HCT116 (cell line): ENCODE measurements at regions not wholly inside any gene's neighbourhood (a gene's known extent, or its start where the extent isn't known, plus 50 kb on each side); places are given as distances from the start of the nearest gene placed in this dataset.

Experiments
- ATAC-seq: fragments of 200-7000 bp; cut with Tn5 transposase; 2 replicates; pipeline ENCODE4 v1.9.1; 2020; ENCODE audit warnings: mild to moderate bottlenecking, moderate library complexity
- BruUV-seq: library from RNA; stranded (reverse); fragments of 400-500 nt; replicated peaks from 2 replicates; lab custom pipeline; 2021; lab: Mats Ljungman, UMichigan
- CTCF ChIA-PET: fragments of 300-600 bp; sonication (Branson Sonifier 250); formaldehyde crosslinking; loops from one replicate; lab custom pipeline; 2021; ENCODE audit warnings: antibody characterized with exemption; lab: Charles Lee
- POLR2A ChIA-PET: fragments of 300-600, 350-600 bp; sonication (Branson Sonifier 250); formaldehyde crosslinking; loops from one replicate; lab custom pipeline; 2021; ENCODE audit warnings: antibody characterized with exemption; lab: Charles Lee
- RAD21 ChIA-PET, 2 experiments: fragments of 300-600 bp; sonication (Branson Sonifier 250); formaldehyde crosslinking; loops; one replicate each; lab custom pipeline; 2023; ENCODE audit warnings: low total read pairs in 2 of 2; ENCODE audit not compliant: uncharacterized antibody in 2 of 2, unreplicated experiment in 2 of 2, low non-redundant PET in 1 of 2; lab: Charles Lee
- DNase-seq: peaks from one replicate; pipeline ENCODE4 v3.0.0-alpha.2; 2010; ENCODE audit warnings: low read depth, low spot score
- H2AFZ ChIP-seq: fragments of 200-600 bp; shearing (Covaris generic), sonication (generic); 2 replicates; pipeline ENCODE4 v1.6.1; 2017; ENCODE audit warnings: low read depth, mixed run types, mixed read lengths, antibody characterized with exemption, low read length; ENCODE audit not compliant: poor library complexity, severe bottlenecking
- H3K27ac ChIP-seq: 2 replicates; pipeline ENCODE4 v1.5.1; 2012; ENCODE audit warnings: low read depth, low read length
- H3K27me3 ChIP-seq: fragments of 200-600 bp; sonication (generic); 2 replicates; pipeline ENCODE4 v1.6.1; 2016; ENCODE audit warnings: mixed run types, low read length, mixed read lengths; ENCODE audit not compliant: insufficient read depth
- H3K36me3 ChIP-seq, 2 experiments: fragments of 200-500 bp in 1 of 2; fragments of 200-600 bp in 1 of 2; sonication (Bioruptor generic) in 1 of 2; sonication (generic) in 1 of 2; 2 replicates each; pipeline versions ENCODE4 v1.5.1 to v1.6.1; 2014 to 2016; ENCODE audit warnings: low read length in 2 of 2, inconsistent platforms in 1 of 2, mixed read lengths in 1 of 2, mixed run types in 1 of 2; ENCODE audit not compliant: insufficient read depth in 2 of 2, control insufficient read depth in 1 of 2
- H3K4me1 ChIP-seq, 2 experiments: fragments of 200-600 bp in 1 of 2; sonication (generic) in 1 of 2; 2 replicates each; pipeline versions ENCODE4 v1.5.1 to v1.6.1; 2012 to 2017; ENCODE audit warnings: low read length in 2 of 2, inconsistent platforms in 1 of 2, mild to moderate bottlenecking in 1 of 2, mixed read lengths in 1 of 2, mixed run types in 1 of 2, moderate library complexity in 1 of 2; ENCODE audit not compliant: insufficient read depth in 2 of 2, control insufficient read depth in 1 of 2
- H3K4me2 ChIP-seq: fragments of 200-600 bp; sonication (generic); 2 replicates; pipeline ENCODE4 v1.6.1; 2017; ENCODE audit warnings: mixed run types, low read length, mixed read lengths
- H3K4me3 ChIP-seq, 2 experiments: fragments of 200-600 bp in 1 of 2; sonication (generic) in 1 of 2; replicated peaks in 1 of 2; 2 replicates each; pipeline ENCODE4 v1.5.1; 2011 to 2016; ENCODE audit warnings: low read length in 2 of 2, control low read depth in 1 of 2, low read depth in 1 of 2, mild to moderate bottlenecking in 1 of 2, mixed read lengths in 1 of 2, mixed run types in 1 of 2
- H3K79me2 ChIP-seq: fragments of 200-600 bp; sonication (generic); 2 replicates; pipeline ENCODE4 v1.6.1; 2017; ENCODE audit warnings: mild to moderate bottlenecking, mixed run types, low read length, moderate library complexity, mixed read lengths; ENCODE audit not compliant: insufficient read depth
- H3K9ac ChIP-seq: fragments of 200-600 bp; sonication (generic); 2 replicates; pipeline ENCODE4 v1.6.1; 2016; ENCODE audit warnings: low read length, mixed read lengths
- H3K9me2 ChIP-seq: fragments of 200-600 bp; sonication (generic), shearing (Covaris generic); 2 replicates; pipeline ENCODE4 v1.6.1; 2017; ENCODE audit warnings: mixed run types, mild to moderate bottlenecking, moderate library complexity; ENCODE audit not compliant: insufficient read depth
- H3K9me3 ChIP-seq, 2 experiments: fragments of 200-500 bp in 1 of 2; fragments of 200-600 bp in 1 of 2; sonication (Bioruptor generic) in 1 of 2; sonication (generic) in 1 of 2; 2 replicates each; pipeline ENCODE4 v1.6.1; 2014 to 2017; ENCODE audit warnings: low read length in 2 of 2, mixed read lengths in 2 of 2, inconsistent platforms in 1 of 2, low read depth in 1 of 2, mild to moderate bottlenecking in 1 of 2, mixed run types in 1 of 2, moderate library complexity in 1 of 2; ENCODE audit not compliant: control insufficient read depth in 1 of 2, insufficient read depth in 1 of 2
- H4K20me1 ChIP-seq: fragments of 200-600 bp; sonication (generic), shearing (Covaris generic); 2 replicates; pipeline ENCODE4 v1.6.1; 2017; ENCODE audit warnings: mixed run types, mild to moderate bottlenecking, moderate library complexity; ENCODE audit not compliant: insufficient read depth
- CBX3 ChIP-seq: IDR thresholded peaks from 2 replicates; pipeline ENCODE4 v1.6.1; 2012; ENCODE audit warnings: low read depth
- CEBPB ChIP-seq: IDR thresholded peaks from 2 replicates; pipeline ENCODE4 v1.6.1; 2012; ENCODE audit warnings: low read depth
- CTCF ChIP-seq, 3 experiments: fragments of 200-600 bp in 1 of 3; sonication (generic) in 1 of 3; IDR thresholded peaks in 2 of 3; conservative IDR thresholded peaks in 1 of 3; 2 replicates each; pipeline ENCODE4 v1.5.1; 2012 to 2017; ENCODE audit warnings: low read depth in 2 of 3, low read length in 2 of 3, antibody characterized with exemption in 1 of 3, borderline replicate concordance in 1 of 3, control low read depth in 1 of 3, mild to moderate bottlenecking in 1 of 3, mixed read lengths in 1 of 3, mixed run types in 1 of 3, moderate library complexity in 1 of 3; ENCODE audit not compliant: insufficient read depth in 1 of 3
- EGR1 ChIP-seq: IDR thresholded peaks from 2 replicates; pipeline ENCODE4 v1.6.1; 2012; ENCODE audit warnings: low read depth
- EZH2 ChIP-seq: fragments of 200-600 bp; sonication (generic); IDR thresholded peaks from 2 replicates; pipeline ENCODE4 v1.6.1; 2017; ENCODE audit warnings: antibody characterized with exemption, mixed run types
- EZH2phosphoT487 ChIP-seq: fragments of 200-600 bp; IDR thresholded peaks from 2 replicates; pipeline ENCODE4 v1.6.1; 2018; ENCODE audit warnings: antibody characterized with exemption, borderline replicate concordance
- POLR2A ChIP-seq: IDR thresholded peaks from 2 replicates; pipeline ENCODE4 v1.7.0; 2011; ENCODE audit warnings: borderline replicate concordance; ENCODE audit not compliant: insufficient read depth, insufficient read length; ENCODE audit errors: extremely low read depth
- POLR2AphosphoS5 ChIP-seq: IDR thresholded peaks from 2 replicates; pipeline ENCODE4 v1.6.1; 2011; ENCODE audit warnings: mild to moderate bottlenecking, low read depth, low read length, moderate library complexity
- REST ChIP-seq: IDR thresholded peaks from 2 replicates; pipeline ENCODE4 v1.6.1; 2012; ENCODE audit warnings: low read depth
- SRF ChIP-seq: IDR thresholded peaks from 2 replicates; pipeline ENCODE4 v1.6.1; 2012; ENCODE audit warnings: low read depth
- intact Hi-C: fragments of 100-400 bp; cut with micrococcal nuclease; formaldehyde crosslinking; loops from 2 replicates; pipeline ENCODE4 v1.10.0; 2022

- intact Hi-C loops = loop anchor here (2.0 kb wide), 1 partner anchor 42 kb away; no protein-coding TSS in a partner anchor
- BruUV-seq = no TSS peak
- POLR2A ChIA-PET = no interaction called here
Measured at GRCh38 chr3:30397030-30397429, 209.4 kb upstream of the TGFBR2 start.

More at GRCh38 chr3:30397030-30397429, 209.4 kb upstream of the TGFBR2 start:
- Histone ChIP-seq H2AFZ (no peak overlapping the region), H3K4me3 (no peak overlapping the region), H3K9me2 (no peaks in the 10 kb centered on the region), H3K79me2 (no peaks in the 10 kb centered on the region), H3K27ac (no peak overlapping the region), H3K9me3 (no peaks in the 10 kb centered on the region), H3K36me3 (no peaks in the 10 kb centered on the region), H3K27me3 (no peaks in the 10 kb centered on the region), H3K4me2 (no peak overlapping the region), H4K20me1 (no peaks in the 10 kb centered on the region), H3K4me1 (no peaks in the 10 kb centered on the region), H3K9ac (no peak overlapping the region)
- DNase-seq = no peak
- RAD21 ChIA-PET = no interaction called here
- TF ChIP-seq CBX3 = no peak
- no peak for TF ChIP-seq POLR2AphosphoS5
- no peak for TF ChIP-seq EGR1
- TF ChIP-seq REST = no peak
- TF ChIP-seq POLR2A = no peak
- no peak for TF ChIP-seq EZH2phosphoT487
- no peak for TF ChIP-seq SRF
- no peak for TF ChIP-seq EZH2
- no peak for TF ChIP-seq CEBPB
- TF ChIP-seq CTCF (IDR thresholded peaks at IDR 0.05 in 2 of 3, conservative IDR thresholded peaks at IDR 0.05 in 1 of 3; ENCODE audit: borderline replicate concordance in 1 of 3, insufficient read depth in 1 of 3, low read depth in 2 of 3, low read length in 2 of 3) = no peak
- ATAC-seq = no peak
- CTCF ChIA-PET = no interaction called here
